Hepatocyte (in vitro differentiated cells): ENCODE measurements at regions not wholly inside any gene's neighbourhood (a gene's known extent, or its start where the extent isn't known, plus 50 kb on each side); places are given as distances from the start of the nearest gene placed in this dataset.

Experiments used
- DNase-seq: peaks from one replicate; pipeline ENCODE4 v3.0.0-alpha.2; 2016; ENCODE audit warnings: low spot score
- H2AFZ ChIP-seq: fragments of 200-600 bp; sonication (generic); 2 replicates; pipeline ENCODE4 v1.6.0; 2016; ENCODE audit warnings: antibody characterized with exemption, mild to moderate bottlenecking
- H3K27ac ChIP-seq: fragments of 200-600 bp; sonication (generic); 2 replicates; pipeline ENCODE4 v1.5.1; 2016; ENCODE audit warnings: mild to moderate bottlenecking
- H3K27me3 ChIP-seq: fragments of 200-600 bp; sonication (generic); 2 replicates; pipeline ENCODE4 v1.6.1; 2016
- H3K36me3 ChIP-seq: fragments of 200-600 bp; sonication (generic); replicated peaks from 2 replicates; pipeline ENCODE4 v1.5.1; 2016; ENCODE audit warnings: low read depth; ENCODE audit not compliant: insufficient read depth
- H3K4me1 ChIP-seq: fragments of 200-600 bp; sonication (generic); 2 replicates; pipeline ENCODE4 v1.5.1; 2016; ENCODE audit warnings: mild to moderate bottlenecking, moderate library complexity; ENCODE audit not compliant: insufficient read depth
- H3K4me2 ChIP-seq: fragments of 200-600 bp; sonication (generic); 2 replicates; pipeline ENCODE4 v1.6.0; 2016
- H3K4me3 ChIP-seq: fragments of 200-600 bp; sonication (generic); 2 replicates; pipeline ENCODE4 v1.5.1; 2016; ENCODE audit warnings: mild to moderate bottlenecking
- H3K79me2 ChIP-seq: fragments of 200-600 bp; sonication (generic); 2 replicates; pipeline ENCODE4 v1.6.0; 2017; ENCODE audit warnings: mild to moderate bottlenecking
- H3K9me2 ChIP-seq: fragments of 200-600 bp; sonication (generic); replicated peaks from 2 replicates; pipeline ENCODE4 v1.6.0; 2017; ENCODE audit warnings: mild to moderate bottlenecking; ENCODE audit not compliant: insufficient read depth
- H3K9me3 ChIP-seq: fragments of 200-600 bp; sonication (generic); 2 replicates; pipeline ENCODE4 v1.5.1; 2016; ENCODE audit warnings: low read depth, mild to moderate bottlenecking
- H4K20me1 ChIP-seq: fragments of 200-600 bp; sonication (generic); 2 replicates; pipeline ENCODE4 v1.6.0; 2016; ENCODE audit warnings: mild to moderate bottlenecking; ENCODE audit not compliant: insufficient read depth, poor library complexity, severe bottlenecking
- EZH2 ChIP-seq: fragments of 200-600 bp; sonication (generic); IDR thresholded peaks from 2 replicates; pipeline ENCODE4 v1.6.1; 2016; ENCODE audit warnings: antibody characterized with exemption, mild to moderate bottlenecking, borderline replicate concordance
- EZH2phosphoT487 ChIP-seq: fragments of 200-600 bp; sonication (generic); IDR thresholded peaks from one replicate; pipeline ENCODE4 v1.6.1; 2018; ENCODE audit warnings: antibody characterized with exemption, mild to moderate bottlenecking, low read depth, moderate library complexity; ENCODE audit not compliant: unreplicated experiment, severe bottlenecking
- WGBS: methylation state at CpG from one replicate; pipeline ENCODE4 v1.1.6; 2016; ENCODE audit warnings: low lambda C conversion rate; ENCODE audit errors: missing lambda C conversion rate; 5-methylcytosine and 5-hydroxymethylcytosine counted together
- TF ChIP-seq, protein P1 (sequence below): fragments of 200-600 bp; sonication (generic); IDR thresholded peaks from 2 replicates; pipeline ENCODE4 v1.5.1; 2016; ENCODE audit warnings: antibody characterized with exemption, mild to moderate bottlenecking; ENCODE audit not compliant: poor library complexity

DNA sequence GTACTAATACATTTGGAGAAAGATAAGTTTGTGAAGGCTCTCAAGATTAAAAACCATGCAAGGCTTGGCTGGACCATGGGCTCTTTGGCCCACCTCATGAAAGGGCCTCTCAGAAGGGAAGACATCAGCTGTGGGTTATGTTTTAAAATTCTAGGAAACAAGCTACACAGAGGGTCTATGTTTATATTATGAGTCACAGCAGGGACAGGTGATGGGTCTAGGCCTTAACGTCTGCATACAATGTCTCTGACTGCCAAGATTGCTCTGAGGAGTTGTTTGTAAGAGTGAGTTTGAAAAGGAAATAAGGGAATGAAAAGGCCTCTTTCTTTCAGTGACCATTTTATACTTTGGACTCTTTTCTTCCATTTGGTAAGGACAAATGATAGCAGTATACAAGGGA is 77.0 kb upstream of the ARMCX2 start:
- TF ChIP-seq, protein P1, sequence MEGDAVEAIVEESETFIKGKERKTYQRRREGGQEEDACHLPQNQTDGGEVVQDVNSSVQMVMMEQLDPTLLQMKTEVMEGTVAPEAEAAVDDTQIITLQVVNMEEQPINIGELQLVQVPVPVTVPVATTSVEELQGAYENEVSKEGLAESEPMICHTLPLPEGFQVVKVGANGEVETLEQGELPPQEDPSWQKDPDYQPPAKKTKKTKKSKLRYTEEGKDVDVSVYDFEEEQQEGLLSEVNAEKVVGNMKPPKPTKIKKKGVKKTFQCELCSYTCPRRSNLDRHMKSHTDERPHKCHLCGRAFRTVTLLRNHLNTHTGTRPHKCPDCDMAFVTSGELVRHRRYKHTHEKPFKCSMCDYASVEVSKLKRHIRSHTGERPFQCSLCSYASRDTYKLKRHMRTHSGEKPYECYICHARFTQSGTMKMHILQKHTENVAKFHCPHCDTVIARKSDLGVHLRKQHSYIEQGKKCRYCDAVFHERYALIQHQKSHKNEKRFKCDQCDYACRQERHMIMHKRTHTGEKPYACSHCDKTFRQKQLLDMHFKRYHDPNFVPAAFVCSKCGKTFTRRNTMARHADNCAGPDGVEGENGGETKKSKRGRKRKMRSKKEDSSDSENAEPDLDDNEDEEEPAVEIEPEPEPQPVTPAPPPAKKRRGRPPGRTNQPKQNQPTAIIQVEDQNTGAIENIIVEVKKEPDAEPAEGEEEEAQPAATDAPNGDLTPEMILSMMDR: no peak
- TF ChIP-seq EZH2phosphoT487 (no peak), EZH2 (no peak)
- H3K27ac ChIP-seq: no peak overlapping the region
- H3K9me3 ChIP-seq: no peaks in the 10 kb centered on the region
- no peak for DNase-seq
- H3K4me1 ChIP-seq: no peaks in the 10 kb centered on the region
- no peaks in the 10 kb centered on the region for H3K79me2 ChIP-seq
- no peaks in the 10 kb centered on the region for H3K36me3 ChIP-seq
- 63% methylated on average over 1 of the region's 1 CpG for WGBS
- no peaks in the 10 kb centered on the region for H3K27me3 ChIP-seq
- H4K20me1 ChIP-seq: no peaks in the 10 kb centered on the region
- no peak overlapping the region for H2AFZ ChIP-seq
- H3K9me2 ChIP-seq: no peaks in the 10 kb centered on the region
- no peak overlapping the region for H3K4me2 ChIP-seq
- H3K4me3 ChIP-seq: no peak overlapping the region

DNA sequence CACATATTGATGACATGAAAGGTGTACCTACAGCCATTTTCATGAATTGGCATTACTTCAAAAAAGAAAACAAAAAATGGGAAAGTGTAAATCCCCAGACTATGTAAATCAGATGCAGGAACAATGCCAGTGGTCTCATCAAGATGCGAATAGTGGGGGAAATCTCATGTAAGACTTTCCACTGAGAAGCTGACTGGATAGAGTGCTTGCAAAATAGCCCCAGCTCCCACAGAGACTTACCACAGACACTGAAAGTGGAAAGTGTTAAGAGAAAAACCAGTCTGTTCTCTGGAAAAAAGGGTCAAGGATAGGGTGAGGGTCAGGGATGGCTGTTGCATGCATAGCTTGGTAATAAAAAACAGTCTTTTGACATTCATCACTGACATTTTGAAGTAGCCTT is 73.2 kb upstream of the ARMCX2 start:
- no peak overlapping the region for H3K4me3 ChIP-seq
- TF ChIP-seq EZH2: no peak
- TF ChIP-seq EZH2phosphoT487: no peak
- TF ChIP-seq, protein P1: no peak
- no peak for DNase-seq
- no peaks in the 10 kb centered on the region for H3K9me2 ChIP-seq
- no peaks in the 10 kb centered on the region for H3K9me3 ChIP-seq
- no peaks in the 10 kb centered on the region for H4K20me1 ChIP-seq
- 93% methylated on average over 1 of the region's 1 CpG for WGBS
- no peaks in the 10 kb centered on the region for H3K36me3 ChIP-seq
- no peaks in the 10 kb centered on the region for H3K27me3 ChIP-seq
- H3K79me2 ChIP-seq: no peaks in the 10 kb centered on the region
- no peak overlapping the region for H2AFZ ChIP-seq
- H3K4me1 ChIP-seq: no peaks in the 10 kb centered on the region
- no peak overlapping the region for H3K27ac ChIP-seq
- no peak overlapping the region for H3K4me2 ChIP-seq

- no peaks in the 10 kb centered on the region for H3K9me2 ChIP-seq
- H3K27ac ChIP-seq: no peak overlapping the region
- H3K9me3 ChIP-seq: no peaks in the 10 kb centered on the region
- no peak overlapping the region for H2AFZ ChIP-seq
- no peak for DNase-seq
- H3K4me1 ChIP-seq: no peaks in the 10 kb centered on the region
- 75% methylated on average over 1 of the region's 1 CpG for WGBS
- H3K4me2 ChIP-seq: no peak overlapping the region
- no peaks in the 10 kb centered on the region for H3K27me3 ChIP-seq
- no peaks in the 10 kb centered on the region for H4K20me1 ChIP-seq
- H3K4me3 ChIP-seq: no peak overlapping the region
- no peaks in the 10 kb centered on the region for H3K79me2 ChIP-seq
- no peaks in the 10 kb centered on the region for H3K36me3 ChIP-seq
- no peak for TF ChIP-seq EZH2
- TF ChIP-seq, protein P1: no peak
Measured at GRCh38 chrX:101729986-101730385, 70.3 kb upstream of the ARMCX2 start.
